ENCODE measurements at regions not wholly inside any gene's neighbourhood (a gene's known extent, or its start where the extent isn't known, plus 50 kb on each side); places are given as distances from the start of the nearest gene placed in this dataset.

DNA sequence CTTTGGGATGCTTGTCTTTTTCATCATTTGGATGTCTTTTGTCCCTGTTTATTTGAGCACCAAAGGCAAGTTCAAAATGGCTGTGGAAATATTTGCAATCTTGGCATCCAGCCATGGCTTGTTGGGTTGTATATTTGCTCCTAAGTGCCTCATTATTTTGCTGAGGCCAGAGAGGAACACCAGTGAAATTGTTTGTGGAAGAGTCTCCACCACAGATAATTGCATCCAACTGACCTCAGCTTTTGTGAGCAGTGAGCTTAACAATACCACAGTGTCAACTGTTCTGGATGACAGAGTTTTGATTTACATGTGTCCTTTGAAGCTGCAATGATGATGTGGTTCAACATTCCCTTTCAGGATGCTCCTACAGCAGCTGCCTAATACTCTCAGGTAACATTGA lies 83.0 kb upstream of the KCNAB1 start:
- TF ChIP-seq POLR2A (IDR thresholded peaks at IDR 0.05) = no peak
- TF ChIP-seq, protein P1, sequence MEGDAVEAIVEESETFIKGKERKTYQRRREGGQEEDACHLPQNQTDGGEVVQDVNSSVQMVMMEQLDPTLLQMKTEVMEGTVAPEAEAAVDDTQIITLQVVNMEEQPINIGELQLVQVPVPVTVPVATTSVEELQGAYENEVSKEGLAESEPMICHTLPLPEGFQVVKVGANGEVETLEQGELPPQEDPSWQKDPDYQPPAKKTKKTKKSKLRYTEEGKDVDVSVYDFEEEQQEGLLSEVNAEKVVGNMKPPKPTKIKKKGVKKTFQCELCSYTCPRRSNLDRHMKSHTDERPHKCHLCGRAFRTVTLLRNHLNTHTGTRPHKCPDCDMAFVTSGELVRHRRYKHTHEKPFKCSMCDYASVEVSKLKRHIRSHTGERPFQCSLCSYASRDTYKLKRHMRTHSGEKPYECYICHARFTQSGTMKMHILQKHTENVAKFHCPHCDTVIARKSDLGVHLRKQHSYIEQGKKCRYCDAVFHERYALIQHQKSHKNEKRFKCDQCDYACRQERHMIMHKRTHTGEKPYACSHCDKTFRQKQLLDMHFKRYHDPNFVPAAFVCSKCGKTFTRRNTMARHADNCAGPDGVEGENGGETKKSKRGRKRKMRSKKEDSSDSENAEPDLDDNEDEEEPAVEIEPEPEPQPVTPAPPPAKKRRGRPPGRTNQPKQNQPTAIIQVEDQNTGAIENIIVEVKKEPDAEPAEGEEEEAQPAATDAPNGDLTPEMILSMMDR (IDR thresholded peaks at IDR 0.05) = no peak
- TF ChIP-seq EP300 (IDR thresholded peaks at IDR 0.05) = no peak
